Gastroesophageal sphincter (tissue), 3 donors: ENCODE measurements at regions not wholly inside any gene's neighbourhood (a gene's known extent, or its start where the extent isn't known, plus 50 kb on each side); places are given as distances from the start of the nearest gene placed in this dataset.

Source experiments
- CTCF ChIP-seq, 4 experiments: fragments of 200-600 bp in 2 of 4; fragments of 450-650 bp in 2 of 4; sonication (generic) in 1 of 4; IDR thresholded peaks; one replicate each; pipeline ENCODE4 v1.5.1; 2017 to 2019; ENCODE audit warnings: antibody characterized with exemption in 4 of 4, mild to moderate bottlenecking in 2 of 4, moderate library complexity in 2 of 4
- POLR2A ChIP-seq, 2 donors: fragments of 450-650 bp; IDR thresholded peaks; one replicate each; pipeline ENCODE4 v1.6.1; 2017; ENCODE audit warnings: antibody characterized with exemption in 2 of 2, mild to moderate bottlenecking in 2 of 2, moderate library complexity in 1 of 2
- POLR2AphosphoS5 ChIP-seq: sonication (generic); formaldehyde crosslinking; IDR thresholded peaks from one replicate; pipeline ENCODE4 v1.6.1; 2017; ENCODE audit warnings: antibody characterized with exemption

- no peak for TF ChIP-seq CTCF (IDR thresholded peaks at IDR 0.05)
- TF ChIP-seq POLR2A (IDR thresholded peaks at IDR 0.05), result no peak
- TF ChIP-seq POLR2AphosphoS5, result no peak
Observed at GRCh38 chr5:107272509-107272908, 398.2 kb downstream of the EFNA5 start.
